ENCODE measurements at regions not wholly inside any gene's neighbourhood (a gene's known extent, or its start where the extent isn't known, plus 50 kb on each side); places are given as distances from the start of the nearest gene placed in this dataset.

DNA sequence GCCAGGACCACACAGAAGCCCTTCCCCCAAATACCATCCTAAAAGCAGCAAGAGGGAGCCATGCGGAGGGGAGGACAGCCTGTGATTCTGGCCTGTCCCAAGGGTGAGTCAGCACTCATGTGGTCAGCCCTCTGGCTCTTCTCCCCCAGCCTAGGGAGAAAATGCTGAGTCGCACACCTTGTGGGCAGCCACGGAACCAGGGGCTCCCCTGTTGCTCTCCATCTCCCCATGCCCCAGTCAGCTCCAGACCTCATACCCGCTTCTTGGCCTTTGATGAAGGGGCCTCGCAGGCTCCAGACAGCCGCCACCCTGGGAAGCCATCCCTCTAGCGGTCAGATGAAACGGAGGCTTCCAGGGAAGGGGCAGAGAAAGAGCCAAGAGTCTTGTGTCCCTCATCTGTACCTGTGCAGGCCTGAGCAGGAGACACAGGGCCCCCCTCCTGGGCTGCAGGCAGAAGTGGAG lies 181.3 kb upstream of the SIX2 start:
- Histone ChIP-seq H3K79me1 (ENCODE audit: low read length) (no peaks in the 10 kb centered on the region), H2BK12ac (ENCODE audit: low read length) (no peak overlapping the region), H3K4me1 (ENCODE audit: control insufficient read depth in 1 of 2, insufficient read depth in 2 of 2, low read length in 2 of 2) (no peaks in the 10 kb centered on the region), H3K27ac (ENCODE audit: low read depth, low read length) (no peak overlapping the region), H3K4me2 (ENCODE audit: low read length) (no peak overlapping the region), H3K4me3 (ENCODE audit: low read depth, low read length) (no peak overlapping the region), H3K4ac (ENCODE audit: low read depth, low read length) (no peak overlapping the region), H2BK120ac (ENCODE audit: insufficient read depth, low read length, poor library complexity) (no peak overlapping the region), H3K27me3 (ENCODE audit: insufficient read depth, low read length) (no peaks in the 10 kb centered on the region), H3K18ac (ENCODE audit: low read length) (no peak overlapping the region), H3K23ac (ENCODE audit: low read length) (no peak overlapping the region), H3K79me2 (ENCODE audit: control insufficient read depth, insufficient read depth, low read length, poor library complexity) (no peaks in the 10 kb centered on the region), H3K9ac (ENCODE audit: low read length) (no peak overlapping the region), H4K8ac (ENCODE audit: low read depth, low read length) (no peak overlapping the region), H4K91ac (ENCODE audit: low read depth, low read length) (no peak overlapping the region), H2AFZ (ENCODE audit: insufficient read depth, low read length, poor library complexity) (no peak overlapping the region), H3K36me3 (ENCODE audit: control insufficient read depth in 1 of 2, insufficient read depth in 2 of 2, low read length in 2 of 2) (no peaks in the 10 kb centered on the region), H3K14ac (ENCODE audit: low read length) (no peak overlapping the region), H3K9me3 (ENCODE audit: insufficient read depth, low read depth, low read length) (no peaks in the 10 kb centered on the region), H4K12ac (ENCODE audit: low read depth, low read length) (no peak overlapping the region), H2AK5ac (ENCODE audit: low read length) (no peak overlapping the region), H2BK5ac (ENCODE audit: low read depth, low read length, poor library complexity) (no peak overlapping the region)
- DNase-seq: no peak
- WGBS (ENCODE audit: extremely low coverage, insufficient coverage, insufficient read length): no CpG with 5 or more reads among the region's 8 CpGs

- H3K4me1 ChIP-seq (ENCODE audit: control insufficient read depth in 1 of 2, insufficient read depth in 2 of 2, low read length in 2 of 2): peaks cover 1 to 9% of the 10 kb centered on the region in 2 experiments
- H2BK5ac ChIP-seq (ENCODE audit: low read depth, low read length, poor library complexity): no peak overlapping the region
- no peak overlapping the region for H3K23ac ChIP-seq (ENCODE audit: low read length)
- H3K27ac ChIP-seq (ENCODE audit: low read depth, low read length): no peak overlapping the region
- H3K4me3 ChIP-seq (ENCODE audit: low read depth, low read length): no peak overlapping the region
- H3K79me1 ChIP-seq (ENCODE audit: low read length): no peaks in the 10 kb centered on the region
- no peak overlapping the region for H2AK5ac ChIP-seq (ENCODE audit: low read length)
- no peak overlapping the region for H2AFZ ChIP-seq (ENCODE audit: insufficient read depth, low read length, poor library complexity)
- H3K14ac ChIP-seq (ENCODE audit: low read length): no peak overlapping the region
- no CpG with 5 or more reads among the region's 5 CpGs for WGBS (ENCODE audit: extremely low coverage, insufficient coverage, insufficient read length)
- H4K12ac ChIP-seq (ENCODE audit: low read depth, low read length): no peak overlapping the region
- no peaks in the 10 kb centered on the region for H3K27me3 ChIP-seq (ENCODE audit: insufficient read depth, low read length)
- H4K91ac ChIP-seq (ENCODE audit: low read depth, low read length): no peak overlapping the region
- H2BK120ac ChIP-seq (ENCODE audit: insufficient read depth, low read length, poor library complexity): no peak overlapping the region
- no peak overlapping the region for H2BK12ac ChIP-seq (ENCODE audit: low read length)
- no peaks in the 10 kb centered on the region for H3K9me3 ChIP-seq (ENCODE audit: insufficient read depth, low read depth, low read length)
- no peaks in the 10 kb centered on the region for H3K36me3 ChIP-seq (ENCODE audit: control insufficient read depth in 1 of 2, insufficient read depth in 2 of 2, low read length in 2 of 2)
- H3K9ac ChIP-seq (ENCODE audit: low read length): no peak overlapping the region
- no peak overlapping the region for H3K4ac ChIP-seq (ENCODE audit: low read depth, low read length)
- H3K79me2 ChIP-seq (ENCODE audit: control insufficient read depth, insufficient read depth, low read length, poor library complexity): no peaks in the 10 kb centered on the region
- H3K18ac ChIP-seq (ENCODE audit: low read length): no peak overlapping the region
- no peak overlapping the region for H4K8ac ChIP-seq (ENCODE audit: low read depth, low read length)
- peak; percentile 24 to 54 for DNase-seq
- H3K4me2 ChIP-seq (ENCODE audit: low read length): no peak overlapping the region
Observed at GRCh38 chr2:45184606-45185005, 175.4 kb upstream of the SIX2 start.

DNA sequence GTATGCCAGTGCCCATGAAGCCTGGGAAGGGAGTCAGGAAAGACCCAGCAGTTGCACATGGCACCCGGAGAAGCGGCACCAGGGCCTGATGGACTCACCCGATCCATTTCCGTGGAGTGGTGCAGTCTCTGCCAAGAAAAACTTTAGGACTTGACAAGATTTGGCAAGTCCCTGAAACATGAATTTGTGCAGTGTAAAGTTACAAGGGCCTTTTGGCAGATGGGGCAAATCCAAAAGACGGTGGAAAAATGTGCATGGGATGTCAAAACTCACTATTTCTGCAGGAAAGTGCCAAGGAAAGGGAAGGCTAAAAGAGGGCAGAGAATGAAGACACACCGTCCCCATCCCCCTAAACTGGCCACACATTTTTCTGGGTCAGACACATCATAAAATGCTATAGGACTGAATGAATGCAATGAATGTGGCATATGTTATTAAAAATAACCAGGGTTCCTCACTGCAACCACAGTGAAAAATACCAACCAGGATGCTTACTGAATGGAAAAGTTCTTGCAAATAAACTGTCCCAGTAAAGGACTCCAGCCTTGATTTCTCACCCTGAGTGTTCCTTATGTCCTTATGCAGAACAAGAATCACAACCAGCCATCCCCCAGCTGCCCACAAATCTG lies 173.5 kb upstream of the SIX2 start:
- Histone ChIP-seq H3K79me1 (ENCODE audit: low read length) (no peaks in the 10 kb centered on the region), H3K14ac (ENCODE audit: low read length) (no peak overlapping the region), H2BK5ac (ENCODE audit: low read depth, low read length, poor library complexity) (no peak overlapping the region), H3K36me3 (ENCODE audit: control insufficient read depth in 1 of 2, insufficient read depth in 2 of 2, low read length in 2 of 2) (no peaks in the 10 kb centered on the region), H3K4me1 (ENCODE audit: control insufficient read depth in 1 of 2, insufficient read depth in 2 of 2, low read length in 2 of 2) (peaks cover 1 to 9% of the 10 kb centered on the region in 2 experiments), H3K4ac (ENCODE audit: low read depth, low read length) (no peak overlapping the region), H3K9me3 (ENCODE audit: insufficient read depth, low read depth, low read length) (no peaks in the 10 kb centered on the region), H3K4me3 (ENCODE audit: low read depth, low read length) (no peak overlapping the region), H2AK5ac (ENCODE audit: low read length) (no peak overlapping the region), H3K27me3 (ENCODE audit: insufficient read depth, low read length) (no peaks in the 10 kb centered on the region), H2BK120ac (ENCODE audit: insufficient read depth, low read length, poor library complexity) (no peak overlapping the region), H3K18ac (ENCODE audit: low read length) (no peak overlapping the region), H2AFZ (ENCODE audit: insufficient read depth, low read length, poor library complexity) (no peak overlapping the region), H3K79me2 (ENCODE audit: control insufficient read depth, insufficient read depth, low read length, poor library complexity) (no peaks in the 10 kb centered on the region), H4K8ac (ENCODE audit: low read depth, low read length) (no peak overlapping the region), H3K23ac (ENCODE audit: low read length) (no peak overlapping the region), H3K4me2 (ENCODE audit: low read length) (no peak overlapping the region), H4K91ac (ENCODE audit: low read depth, low read length) (no peak overlapping the region), H2BK12ac (ENCODE audit: low read length) (no peak overlapping the region), H3K27ac (ENCODE audit: low read depth, low read length) (no peak overlapping the region), H3K9ac (ENCODE audit: low read length) (no peak overlapping the region), H4K12ac (ENCODE audit: low read depth, low read length) (no peak overlapping the region)
- no peak for DNase-seq
- no CpG with 5 or more reads among the region's 6 CpGs for WGBS (ENCODE audit: extremely low coverage, insufficient coverage, insufficient read length)

GRCh38 chr2:45180779-45181178 lies 171.5 kb upstream of the SIX2 start:
- no peak overlapping the region for H3K27ac ChIP-seq (ENCODE audit: low read depth, low read length)
- H3K4me3 ChIP-seq (ENCODE audit: low read depth, low read length): no peak overlapping the region
- no peak overlapping the region for H4K8ac ChIP-seq (ENCODE audit: low read depth, low read length)
- no peaks in the 10 kb centered on the region for H3K79me1 ChIP-seq (ENCODE audit: low read length)
- no peak overlapping the region for H4K12ac ChIP-seq (ENCODE audit: low read depth, low read length)
- H3K9me3 ChIP-seq (ENCODE audit: insufficient read depth, low read depth, low read length): no peaks in the 10 kb centered on the region
- H3K4me1 ChIP-seq (ENCODE audit: control insufficient read depth in 1 of 2, insufficient read depth in 2 of 2, low read length in 2 of 2): peaks cover 1 to 9% of the 10 kb centered on the region in 2 experiments
- no peak overlapping the region for H3K9ac ChIP-seq (ENCODE audit: low read length)
- no peak for DNase-seq
- no peak overlapping the region for H3K18ac ChIP-seq (ENCODE audit: low read length)
- H3K4me2 ChIP-seq (ENCODE audit: low read length): no peak overlapping the region
- H2AK5ac ChIP-seq (ENCODE audit: low read length): no peak overlapping the region
- no peaks in the 10 kb centered on the region for H3K36me3 ChIP-seq (ENCODE audit: control insufficient read depth in 1 of 2, insufficient read depth in 2 of 2, low read length in 2 of 2)
- H2BK5ac ChIP-seq (ENCODE audit: low read depth, low read length, poor library complexity): no peak overlapping the region
- no peak overlapping the region for H2BK120ac ChIP-seq (ENCODE audit: insufficient read depth, low read length, poor library complexity)
- no peak overlapping the region for H2BK12ac ChIP-seq (ENCODE audit: low read length)
- no peak overlapping the region for H3K14ac ChIP-seq (ENCODE audit: low read length)
- no peaks in the 10 kb centered on the region for H3K79me2 ChIP-seq (ENCODE audit: control insufficient read depth, insufficient read depth, low read length, poor library complexity)
- H3K23ac ChIP-seq (ENCODE audit: low read length): no peak overlapping the region
- no peaks in the 10 kb centered on the region for H3K27me3 ChIP-seq (ENCODE audit: insufficient read depth, low read length)
- H4K91ac ChIP-seq (ENCODE audit: low read depth, low read length): no peak overlapping the region
- no peak overlapping the region for H3K4ac ChIP-seq (ENCODE audit: low read depth, low read length)
- H2AFZ ChIP-seq (ENCODE audit: insufficient read depth, low read length, poor library complexity): no peak overlapping the region

All from trophoblast cell (in vitro differentiated cells and primary cell).